ENCODE measurements at regions not wholly inside any gene's neighbourhood (a gene's known extent, or its start where the extent isn't known, plus 50 kb on each side); places are given as distances from the start of the nearest gene placed in this dataset.
A peak's percentile ranks its signal among the peaks of the same experiment; 100 is the strongest.

DNA sequence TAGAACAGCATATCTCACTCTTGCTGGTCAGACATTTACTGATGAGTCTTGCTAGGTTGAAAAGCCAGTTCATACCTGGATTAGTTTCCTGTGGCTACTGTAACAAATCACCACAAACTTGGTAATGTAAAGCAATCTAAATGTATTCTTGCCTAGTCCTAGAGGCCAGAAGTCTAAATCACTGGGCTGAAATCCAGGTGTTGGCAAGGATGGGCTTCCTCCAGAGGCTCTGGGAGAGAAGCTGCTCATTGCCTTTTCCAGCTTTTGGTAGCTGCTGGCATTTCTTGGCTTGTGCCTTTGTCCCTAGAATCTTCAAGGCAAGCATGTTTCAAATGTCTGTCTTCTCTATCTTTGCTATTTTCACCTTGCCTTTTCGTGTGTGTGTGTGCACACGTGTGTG lies 62.3 kb upstream of the MAP4K3 start:
- TF ChIP-seq, protein P1, sequence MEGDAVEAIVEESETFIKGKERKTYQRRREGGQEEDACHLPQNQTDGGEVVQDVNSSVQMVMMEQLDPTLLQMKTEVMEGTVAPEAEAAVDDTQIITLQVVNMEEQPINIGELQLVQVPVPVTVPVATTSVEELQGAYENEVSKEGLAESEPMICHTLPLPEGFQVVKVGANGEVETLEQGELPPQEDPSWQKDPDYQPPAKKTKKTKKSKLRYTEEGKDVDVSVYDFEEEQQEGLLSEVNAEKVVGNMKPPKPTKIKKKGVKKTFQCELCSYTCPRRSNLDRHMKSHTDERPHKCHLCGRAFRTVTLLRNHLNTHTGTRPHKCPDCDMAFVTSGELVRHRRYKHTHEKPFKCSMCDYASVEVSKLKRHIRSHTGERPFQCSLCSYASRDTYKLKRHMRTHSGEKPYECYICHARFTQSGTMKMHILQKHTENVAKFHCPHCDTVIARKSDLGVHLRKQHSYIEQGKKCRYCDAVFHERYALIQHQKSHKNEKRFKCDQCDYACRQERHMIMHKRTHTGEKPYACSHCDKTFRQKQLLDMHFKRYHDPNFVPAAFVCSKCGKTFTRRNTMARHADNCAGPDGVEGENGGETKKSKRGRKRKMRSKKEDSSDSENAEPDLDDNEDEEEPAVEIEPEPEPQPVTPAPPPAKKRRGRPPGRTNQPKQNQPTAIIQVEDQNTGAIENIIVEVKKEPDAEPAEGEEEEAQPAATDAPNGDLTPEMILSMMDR (IDR thresholded peaks at IDR 0.05) = no peak
- TF ChIP-seq POLR2A (IDR thresholded peaks at IDR 0.05) = no peak
- ATAC-seq (no peak), DNase-seq (peak in 2 of 4 donors; percentile 36 to 50)
- no peak overlapping the region for H3K4me3 ChIP-seq
- peaks cover 48% of the 10 kb centered on the region for H3K4me1 ChIP-seq
- H3K27me3 ChIP-seq = no peaks in the 10 kb centered on the region
- peak overlapping the region in 1 of 4 donors; percentile 29 for H3K27ac ChIP-seq
- WGBS, 2 donors = 56 to 70% methylated on average over 2 of the region's 2 CpGs
- intact Hi-C loops (cut with DNase I) = no loop called here
- H3K9me3 ChIP-seq = no peaks in the 10 kb centered on the region
- H3K36me3 ChIP-seq (replicated peaks in 1 of 2; ENCODE audit: insufficient read depth in 1 of 2, low read depth in 2 of 2) = no peaks in the 10 kb centered on the region

DNA sequence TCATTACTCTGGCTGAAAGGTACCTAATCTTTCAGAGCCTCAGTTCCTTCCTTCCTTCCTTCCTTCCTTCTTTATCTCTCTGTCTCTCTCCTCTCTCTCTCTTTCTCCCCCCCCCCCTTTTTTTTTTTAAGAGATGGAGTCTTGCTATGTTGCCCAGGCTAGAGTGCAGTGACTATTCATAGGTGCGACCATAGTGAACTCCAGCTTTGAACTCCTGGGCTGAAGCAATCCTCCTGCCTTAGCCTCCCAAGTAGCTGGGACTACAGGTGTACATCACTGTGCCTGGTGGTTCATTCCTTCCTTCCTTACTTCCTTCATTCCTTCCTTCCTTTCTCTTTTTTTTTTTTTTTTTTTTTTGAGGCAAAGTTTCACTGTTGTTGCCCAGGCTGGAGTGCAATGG lies 64.3 kb upstream of the MAP4K3 start:
- intact Hi-C loops (cut with DNase I) = no loop called here
- no peak for TF ChIP-seq POLR2A (IDR thresholded peaks at IDR 0.05)
- TF ChIP-seq, protein P1 (IDR thresholded peaks at IDR 0.05) = no peak

DNA sequence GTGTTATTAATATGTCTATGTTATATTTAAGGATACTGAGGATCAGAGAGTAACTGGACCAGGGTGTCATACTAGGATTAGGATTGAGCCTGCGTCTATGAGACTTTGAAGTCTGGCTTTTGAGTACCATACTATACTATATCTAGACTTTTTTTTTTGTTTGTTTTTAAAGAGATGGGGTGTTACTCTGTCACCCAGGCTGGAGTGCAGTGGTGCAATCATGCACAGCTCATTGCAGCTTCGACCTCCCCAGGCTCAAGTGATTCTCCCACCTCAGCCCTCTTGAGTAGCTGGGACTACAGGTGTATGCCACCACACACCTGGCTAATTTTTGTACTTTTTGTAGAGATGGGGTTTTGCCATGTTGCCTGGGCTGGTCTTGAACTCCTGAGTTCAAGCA lies 66.2 kb upstream of the MAP4K3 start:
- no peaks in the 10 kb centered on the region for H3K36me3 ChIP-seq (replicated peaks in 1 of 2; ENCODE audit: insufficient read depth in 1 of 2, low read depth in 2 of 2)
- ATAC-seq = no peak
- TF ChIP-seq POLR2A (IDR thresholded peaks at IDR 0.05) = no peak
- TF ChIP-seq, protein P1 (IDR thresholded peaks at IDR 0.05) = no peak
- 96% methylated on average over 2 of the region's 2 CpGs for WGBS, 2 donors
- peaks cover 55% of the 10 kb centered on the region for H3K4me1 ChIP-seq
- no peak overlapping the region for H3K4me3 ChIP-seq
- H3K27ac ChIP-seq = peak overlapping the region in 1 of 4 donors; percentile 75
- DNase-seq = no peak
- H3K9me3 ChIP-seq = no peaks in the 10 kb centered on the region
- intact Hi-C loops (cut with DNase I) = no loop called here
- H3K27me3 ChIP-seq = no peaks in the 10 kb centered on the region

More for the DNA sequence above, 64.3 kb upstream of the MAP4K3 start:
- ATAC-seq (no peak), DNase-seq (no peak)
- 94 to 100% methylated on average over 1 of the region's 1 CpG for WGBS, 2 donors
- Histone ChIP-seq H3K36me3 (replicated peaks in 1 of 2; ENCODE audit: insufficient read depth in 1 of 2, low read depth in 2 of 2) (no peaks in the 10 kb centered on the region), H3K27ac (no peak overlapping the region), H3K4me1 (peaks cover 63% of the 10 kb centered on the region), H3K4me3 (no peak overlapping the region), H3K9me3 (no peaks in the 10 kb centered on the region), H3K27me3 (no peaks in the 10 kb centered on the region)

DNA sequence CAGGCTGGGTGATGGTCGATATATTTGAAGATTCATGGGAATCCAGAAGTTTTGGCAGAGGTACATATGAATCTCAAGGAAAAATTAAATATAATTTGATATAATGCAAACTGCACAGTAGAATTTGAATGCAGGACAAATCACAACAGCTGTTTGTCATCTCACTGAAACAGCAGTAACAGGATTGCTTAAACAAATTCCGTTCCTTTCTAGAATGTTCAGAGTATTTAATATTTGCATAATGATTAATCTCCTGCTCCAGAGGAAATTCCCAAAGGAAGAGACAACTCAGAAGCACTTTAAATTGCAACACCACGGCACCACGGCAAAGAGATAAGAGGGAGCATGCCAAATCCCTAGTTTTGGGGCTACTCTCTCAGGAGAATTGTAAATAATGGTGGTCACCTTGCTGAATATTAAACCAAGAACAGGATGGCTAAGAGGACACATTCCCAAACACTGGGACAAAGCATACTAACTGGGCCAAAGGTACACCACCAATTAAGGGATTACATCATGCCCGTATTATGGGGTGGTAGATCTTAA lies 67.8 kb upstream of the MAP4K3 start:
- no peak for TF ChIP-seq POLR2A (IDR thresholded peaks at IDR 0.05)
- TF ChIP-seq, protein P1 (IDR thresholded peaks at IDR 0.05) = no peak
- Histone ChIP-seq H3K9me3 (no peaks in the 10 kb centered on the region), H3K27ac (peak overlapping the region; percentile 35 to 78 (median 72)), H3K4me3 (no peak overlapping the region), H3K36me3 (replicated peaks in 1 of 2; ENCODE audit: insufficient read depth in 1 of 2, low read depth in 2 of 2) (no peaks in the 10 kb centered on the region), H3K4me1 (peaks cover 50% of the 10 kb centered on the region), H3K27me3 (no peaks in the 10 kb centered on the region)
- DNase-seq (no peak), ATAC-seq (peak; percentile 39)
- 24 to 25% methylated on average over 5 of the region's 5 CpGs for WGBS, 2 donors
- intact Hi-C loops (cut with DNase I) = no loop called here

DNA sequence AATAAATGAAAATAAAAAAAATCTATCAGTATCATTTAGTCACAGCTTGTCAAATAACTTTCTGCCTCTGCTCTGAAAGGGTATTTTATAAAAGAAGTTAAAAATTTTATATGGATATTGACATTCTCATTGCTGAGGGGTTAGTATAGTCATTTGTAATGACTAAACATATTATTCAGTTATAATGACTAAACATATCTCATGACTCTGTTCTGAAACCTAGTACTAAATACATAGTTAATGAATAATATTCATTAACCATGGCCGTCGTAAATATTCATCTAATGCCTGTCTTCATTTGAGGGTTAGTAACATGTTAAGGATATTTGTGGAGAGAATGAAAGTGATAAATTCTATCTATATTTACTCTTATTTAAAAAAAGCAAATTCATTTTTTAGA lies 69.1 kb upstream of the MAP4K3 start:
- intact Hi-C loops (cut with DNase I) = no loop called here
- Histone ChIP-seq H3K4me1 (peaks cover 45% of the 10 kb centered on the region), H3K9me3 (no peaks in the 10 kb centered on the region), H3K4me3 (no peak overlapping the region), H3K36me3 (replicated peaks in 1 of 2; ENCODE audit: insufficient read depth in 1 of 2, low read depth in 2 of 2) (no peaks in the 10 kb centered on the region), H3K27me3 (no peaks in the 10 kb centered on the region), H3K27ac (peak overlapping the region in 3 of 4 donors; percentile 69 to 78 (median 75))
- DNase-seq (no peak), ATAC-seq (no peak)
- 29 to 45% methylated on average over 2 of the region's 2 CpGs for WGBS, 2 donors
- TF ChIP-seq, protein P1 (IDR thresholded peaks at IDR 0.05) = no peak
- no peak for TF ChIP-seq POLR2A (IDR thresholded peaks at IDR 0.05)

All from body of pancreas (tissue), 4 donors.